K562 (cell line): ENCODE measurements at regions not wholly inside any gene's neighbourhood (a gene's known extent, or its start where the extent isn't known, plus 50 kb on each side); places are given as distances from the start of the nearest gene placed in this dataset.
"Not testable (repeated sequence)": the region's sequence is repeated elsewhere in the genome, so short reads cannot be mapped to it uniquely, and the experiment has no call there.

Experiments used
- ATAC-seq: fragments of 200-7000 bp; cut with Tn5 transposase; 3 replicates; pipeline ENCODE4 v1.9.1; 2020; ENCODE audit warnings: moderate library complexity
- BruUV-seq: library from RNA; stranded (reverse); fragments of 400-500 nt; replicated peaks from 2 replicates; lab custom pipeline; 2021; lab: Mats Ljungman, UMichigan
- CTCF ChIA-PET: fragments of 300-600 bp; formaldehyde crosslinking; extraction: SDS; loops from one replicate; lab custom pipeline; 2021; ENCODE audit warnings: low intra/inter-chr PET ratio; lab: Yijun Ruan, JAX
- POLR2A ChIA-PET: fragments of 300-600, 350-650 bp; sonication (Branson Sonifier 250); formaldehyde crosslinking; extraction: SDS; loops from one replicate; lab custom pipeline; 2021; ENCODE audit warnings: antibody characterized with exemption, inconsistent platforms; lab: Yijun Ruan, JAX
- DNase-seq, 4 experiments: peaks; one replicate each; pipeline versions ENCODE4 v3.0.0 to v3.0.0-alpha.2; 2011 to 2018; ENCODE audit warnings: low spot score in 3 of 4, mixed read lengths in 3 of 4; ENCODE audit errors: extremely low read depth in 1 of 4
- FAIRE-seq: peaks from 2 replicates; lab custom pipeline; 2011; peaks lifted over from hg19 to GRCh38; lab: Jason Lieb, UNC
- H2AFZ ChIP-seq: 2 replicates; pipeline ENCODE4 v1.6.0; 2011; ENCODE audit warnings: low read depth, low read length, control low read depth, inconsistent platforms
- H3K27ac ChIP-seq: fragments of 200-600 bp; 3 replicates; pipeline ENCODE4 v1.8.0; 2011; ENCODE audit warnings: low read depth, mild to moderate bottlenecking, control low read depth, inconsistent platforms, low read length, moderate library complexity, mixed read lengths; ENCODE audit errors: extremely low read depth
- H3K27me3 ChIP-seq, 2 experiments: fragments of 300-600 bp in 1 of 2; 2 replicates in 1 of 2; 3 replicates in 1 of 2; pipeline versions ENCODE4 v1.6.0 to v1.8.0; 2011; ENCODE audit warnings: inconsistent platforms in 2 of 2, low read length in 2 of 2, mild to moderate bottlenecking in 1 of 2, mixed read lengths in 1 of 2, moderate library complexity in 1 of 2; ENCODE audit not compliant: control insufficient read depth in 2 of 2, insufficient read depth in 2 of 2
- H3K36me3 ChIP-seq: fragments of 300-600 bp; 3 replicates; pipeline ENCODE4 v1.8.0; 2011; ENCODE audit warnings: mild to moderate bottlenecking, low read length, inconsistent platforms; ENCODE audit not compliant: control insufficient read depth, insufficient read depth
- H3K4me1 ChIP-seq, 2 experiments: fragments of 200-600 bp in 1 of 2; replicated peaks in 1 of 2; 2 replicates in 1 of 2; 3 replicates in 1 of 2; pipeline versions ENCODE4 v1.5.1 to v1.8.0; 2011; ENCODE audit warnings: inconsistent platforms in 2 of 2, low read length in 2 of 2, mild to moderate bottlenecking in 1 of 2, mixed read lengths in 1 of 2, moderate library complexity in 1 of 2; ENCODE audit not compliant: control insufficient read depth in 2 of 2, insufficient read depth in 2 of 2
- H3K4me2 ChIP-seq: 2 replicates; pipeline ENCODE4 v1.6.1; 2011; ENCODE audit warnings: low read length, control low read depth, inconsistent platforms, mixed read lengths; ENCODE audit not compliant: insufficient read depth
- H3K4me3 ChIP-seq: fragments of 200-600 bp; sonication (generic), shearing (Covaris generic); 2 replicates; pipeline ENCODE4 v1.5.1; 2016; ENCODE audit warnings: control low read depth, inconsistent platforms
- H3K79me2 ChIP-seq: fragments of 200-600 bp; 3 replicates; pipeline ENCODE4 v1.8.0; 2011; ENCODE audit warnings: low read length, inconsistent platforms; ENCODE audit not compliant: control insufficient read depth, insufficient read depth
- H3K9ac ChIP-seq, 2 experiments: 2 replicates each; pipeline versions ENCODE4 v1.6.0 to v1.6.1; 2011; ENCODE audit warnings: low read depth in 2 of 2, low read length in 2 of 2, control low read depth in 1 of 2, inconsistent platforms in 1 of 2, mild to moderate bottlenecking in 1 of 2, mixed read lengths in 1 of 2; ENCODE audit not compliant: insufficient read depth in 1 of 2
- H3K9me1 ChIP-seq: one replicate; pipeline ENCODE4 v1.6.0; 2011; ENCODE audit warnings: inconsistent platforms, mild to moderate bottlenecking, low read length, moderate library complexity; ENCODE audit not compliant: control insufficient read depth, insufficient read depth
- H3K9me3 ChIP-seq: replicated peaks from 2 replicates; pipeline ENCODE4 v1.5.1; 2011; ENCODE audit warnings: low read depth, low read length, inconsistent platforms; ENCODE audit not compliant: control insufficient read depth, insufficient read depth
- H4K20me1 ChIP-seq: replicated peaks from 2 replicates; pipeline ENCODE4 v1.6.1; 2011; ENCODE audit warnings: low read length, inconsistent platforms, mixed read lengths; ENCODE audit not compliant: control insufficient read depth, insufficient read depth
- E2F8 ChIP-seq: fragments of 450-650 bp; IDR thresholded peaks from 2 replicates; pipeline ENCODE4 v1.7.1; 2018; ENCODE audit warnings: mild to moderate bottlenecking, low read depth; ENCODE audit not compliant: partially characterized antibody
- NFIC ChIP-seq: fragments of 450-650 bp; IDR thresholded peaks from 2 replicates; pipeline ENCODE4 v1.6.1; 2017; ENCODE audit warnings: mild to moderate bottlenecking, inconsistent platforms
- POLR2A ChIP-seq: fragments of 450-650 bp; conservative IDR thresholded peaks from 2 replicates; pipeline ENCODE4 v1.6.1; 2016
- POLR2B ChIP-seq: fragments of 450-650 bp; IDR thresholded peaks from 2 replicates; pipeline ENCODE4 v1.6.1; 2018; ENCODE audit warnings: low read depth; ENCODE audit not compliant: partially characterized antibody
- SUPT5H ChIP-seq: fragments of 450-650 bp; IDR thresholded peaks from 2 replicates; pipeline ENCODE4 v1.6.1; 2016
- WGBS: fragments of 100-300 bp; shearing (Covaris generic); methylation state at CpG from one replicate; pipeline ENCODE4 v1.1.6; 2016; ENCODE audit warnings: low coverage, mixed read lengths; ENCODE audit not compliant: insufficient coverage; ENCODE audit errors: missing lambda C conversion rate; 5-methylcytosine and 5-hydroxymethylcytosine counted together
- in situ Hi-C: fragments of 300-500 bp; cut with MboI; formaldehyde crosslinking; loops from 4 replicates; pipeline ENCODE4 v1.15.0; 2018; ENCODE audit warnings: inconsistent platforms, mixed read lengths
- intact Hi-C: fragments of 100-400 bp; cut with micrococcal nuclease; formaldehyde crosslinking; loops from 2 replicates; pipeline ENCODE4 v1.14.2; 2022

DNA sequence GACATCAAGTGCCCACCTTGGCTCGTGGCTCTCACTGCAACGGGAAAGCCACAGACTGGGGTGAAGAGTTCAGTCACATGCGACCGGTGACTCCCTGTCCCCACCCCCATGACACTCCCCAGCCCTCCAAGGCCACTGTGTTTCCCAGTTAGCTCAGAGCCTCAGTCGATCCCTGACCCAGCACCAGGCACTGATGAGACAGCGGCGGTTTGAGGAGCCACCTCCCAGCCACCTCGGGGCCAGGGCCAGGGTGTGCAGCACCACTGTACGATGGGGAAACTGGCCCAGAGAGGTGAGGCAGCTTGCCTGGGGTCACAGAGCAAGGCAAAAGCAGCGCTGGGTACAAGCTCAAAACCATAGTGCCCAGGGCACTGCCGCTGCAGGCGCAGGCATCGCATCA is 266.0 kb downstream of the OR4F29 start:
- POLR2A ChIA-PET, H3K4me3 ChIP-seq, in situ Hi-C loops, H3K4me2 ChIP-seq, H3K4me1 ChIP-seq, DNase-seq, H3K27me3 ChIP-seq, H3K79me2 ChIP-seq, H3K36me3 ChIP-seq, FAIRE-seq, H4K20me1 ChIP-seq, ATAC-seq, CTCF ChIA-PET, intact Hi-C loops, H3K27ac ChIP-seq, H2AFZ ChIP-seq, BruUV-seq, H3K9me3 ChIP-seq, H3K9me1 ChIP-seq, H3K9ac ChIP-seq: not testable (repeated sequence)
- 100% methylated on average over 2 of the region's 13 CpGs for WGBS

GRCh38 chr1:184336-184686 is 267.2 kb downstream of the OR4F29 start:
- BruUV-seq, H2AFZ ChIP-seq, H3K4me1 ChIP-seq, CTCF ChIA-PET, H3K36me3 ChIP-seq, H3K4me3 ChIP-seq, H3K9ac ChIP-seq, POLR2A ChIA-PET, H3K27me3 ChIP-seq, H3K27ac ChIP-seq, H3K9me3 ChIP-seq, ATAC-seq, H3K4me2 ChIP-seq, H4K20me1 ChIP-seq, intact Hi-C loops, in situ Hi-C loops, H3K9me1 ChIP-seq, DNase-seq, FAIRE-seq, H3K79me2 ChIP-seq: not testable (repeated sequence)
- TF ChIP-seq NFIC (peak; percentile 92), E2F8 (peak; percentile 29), SUPT5H (peak; percentile 43; the same call in 1 of the 2 replicates), POLR2A (peak; percentile 45; the same call in 1 of the 2 replicates), POLR2B (peak; percentile 38)
- WGBS, result no CpG with 5 or more reads among the region's 3 CpGs

GRCh38 chr1:183620-184335 is 267.7 kb downstream of the OR4F29 start:
- H3K9me1 ChIP-seq, H4K20me1 ChIP-seq, H2AFZ ChIP-seq, H3K4me3 ChIP-seq, intact Hi-C loops, DNase-seq, ATAC-seq, FAIRE-seq, POLR2A ChIA-PET, H3K4me2 ChIP-seq, H3K27ac ChIP-seq, H3K27me3 ChIP-seq, H3K9ac ChIP-seq, H3K9me3 ChIP-seq, H3K4me1 ChIP-seq, H3K79me2 ChIP-seq, H3K36me3 ChIP-seq, CTCF ChIA-PET, in situ Hi-C loops: not testable (repeated sequence)
- TSS peak; percentile 33 for BruUV-seq
- whole genome bisulfite sequencing, result 94% methylated on average over 5 of the region's 13 CpGs
